Osteocyte (in vitro differentiated cells): ENCODE measurements at regions not wholly inside any gene's neighbourhood (a gene's known extent, or its start where the extent isn't known, plus 50 kb on each side); places are given as distances from the start of the nearest gene placed in this dataset.

Experiments
- DNase-seq: peaks from one replicate; pipeline ENCODE4 v3.0.0; 2021; ENCODE audit warnings: mixed read lengths; ENCODE audit not compliant: unreplicated experiment; ENCODE audit errors: extremely low spot score
- H3K27ac Mint-ChIP-seq: one replicate; pipeline ENCODE4 v1.8.0; 2021; ENCODE audit warnings: mild to moderate bottlenecking, mixed read lengths; ENCODE audit not compliant: unreplicated experiment
- H3K27me3 Mint-ChIP-seq: one replicate; pipeline ENCODE4 v1.8.0; 2021; ENCODE audit warnings: mixed read lengths; ENCODE audit not compliant: unreplicated experiment
- H3K36me3 Mint-ChIP-seq: one replicate; pipeline ENCODE4 v1.8.0; 2021; ENCODE audit warnings: mixed read lengths; ENCODE audit not compliant: unreplicated experiment
- H3K4me1 Mint-ChIP-seq: one replicate; pipeline ENCODE4 v1.8.0; 2021; ENCODE audit warnings: mixed read lengths; ENCODE audit not compliant: unreplicated experiment
- H3K4me3 Mint-ChIP-seq: one replicate; pipeline ENCODE4 v1.8.0; 2021; ENCODE audit warnings: mild to moderate bottlenecking, moderate library complexity, mixed read lengths; ENCODE audit not compliant: unreplicated experiment
- H3K9me3 Mint-ChIP-seq: one replicate; pipeline ENCODE4 v1.8.0; 2021; ENCODE audit warnings: mixed read lengths; ENCODE audit not compliant: unreplicated experiment
- TF ChIP-seq, protein P1 (sequence below): fragments of 200-600 bp; sonication (generic); IDR thresholded peaks from 2 replicates; pipeline ENCODE4 v1.5.0; 2021; ENCODE audit warnings: antibody characterized with exemption, mild to moderate bottlenecking, moderate library complexity

DNA sequence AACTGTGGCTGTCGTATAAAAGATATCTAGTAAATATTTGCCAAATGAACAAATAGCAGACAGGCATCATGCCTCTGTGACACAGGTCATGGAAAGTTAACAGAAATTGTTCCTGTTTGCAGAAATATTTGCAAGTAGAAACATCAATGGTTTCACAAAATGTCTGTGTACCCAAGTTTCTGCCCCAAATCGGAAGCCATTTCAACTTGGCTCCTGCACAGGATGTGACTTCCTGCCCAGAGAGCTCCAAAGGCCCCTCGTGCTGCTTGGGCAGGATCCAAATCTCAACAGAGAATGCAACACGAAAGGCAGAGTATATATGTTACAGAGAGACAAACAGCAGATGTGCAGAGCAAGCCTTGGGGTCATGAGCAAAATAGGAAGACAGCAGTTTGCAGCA is 95.5 kb upstream of the SERP2 start:
- no peak overlapping the region for H3K4me3 Mint-ChIP-seq
- DNase-seq, result no peak
- peaks cover 9% of the 10 kb centered on the region for H3K27me3 Mint-ChIP-seq
- H3K9me3 Mint-ChIP-seq, result no peaks in the 10 kb centered on the region
- H3K27ac Mint-ChIP-seq, result peak overlapping the region; percentile 7
- no peaks in the 10 kb centered on the region for H3K36me3 Mint-ChIP-seq
- H3K4me1 Mint-ChIP-seq, result peaks cover 23% of the 10 kb centered on the region
- TF ChIP-seq, protein P1, sequence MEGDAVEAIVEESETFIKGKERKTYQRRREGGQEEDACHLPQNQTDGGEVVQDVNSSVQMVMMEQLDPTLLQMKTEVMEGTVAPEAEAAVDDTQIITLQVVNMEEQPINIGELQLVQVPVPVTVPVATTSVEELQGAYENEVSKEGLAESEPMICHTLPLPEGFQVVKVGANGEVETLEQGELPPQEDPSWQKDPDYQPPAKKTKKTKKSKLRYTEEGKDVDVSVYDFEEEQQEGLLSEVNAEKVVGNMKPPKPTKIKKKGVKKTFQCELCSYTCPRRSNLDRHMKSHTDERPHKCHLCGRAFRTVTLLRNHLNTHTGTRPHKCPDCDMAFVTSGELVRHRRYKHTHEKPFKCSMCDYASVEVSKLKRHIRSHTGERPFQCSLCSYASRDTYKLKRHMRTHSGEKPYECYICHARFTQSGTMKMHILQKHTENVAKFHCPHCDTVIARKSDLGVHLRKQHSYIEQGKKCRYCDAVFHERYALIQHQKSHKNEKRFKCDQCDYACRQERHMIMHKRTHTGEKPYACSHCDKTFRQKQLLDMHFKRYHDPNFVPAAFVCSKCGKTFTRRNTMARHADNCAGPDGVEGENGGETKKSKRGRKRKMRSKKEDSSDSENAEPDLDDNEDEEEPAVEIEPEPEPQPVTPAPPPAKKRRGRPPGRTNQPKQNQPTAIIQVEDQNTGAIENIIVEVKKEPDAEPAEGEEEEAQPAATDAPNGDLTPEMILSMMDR, result no peak

DNA sequence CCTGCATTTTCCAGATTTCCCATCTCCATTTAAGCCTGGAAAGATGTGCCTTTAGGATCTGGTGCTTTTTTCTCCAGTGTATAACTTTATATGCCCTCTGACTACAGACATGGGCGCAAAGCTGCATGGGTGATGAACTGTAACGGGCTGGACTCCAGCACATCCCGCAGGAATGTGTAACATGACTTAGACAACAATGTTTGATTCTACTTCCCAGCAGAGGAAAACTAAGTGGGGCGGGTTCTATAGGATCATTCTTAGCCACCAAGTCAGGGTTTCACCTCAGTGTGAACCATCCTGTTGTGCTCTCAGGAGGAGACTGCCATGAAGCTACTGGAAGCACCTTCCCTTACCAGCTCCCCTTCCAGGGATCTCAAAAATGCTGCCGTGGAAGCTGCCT is 93.2 kb upstream of the SERP2 start:
- TF ChIP-seq, protein P1, result no peak
- DNase-seq, result no peak
- H3K4me1 Mint-ChIP-seq, result peaks cover 16% of the 10 kb centered on the region
- H3K27me3 Mint-ChIP-seq, result peaks cover 9% of the 10 kb centered on the region
- H3K4me3 Mint-ChIP-seq, result no peak overlapping the region
- no peaks in the 10 kb centered on the region for H3K9me3 Mint-ChIP-seq
- no peak overlapping the region for H3K27ac Mint-ChIP-seq
- H3K36me3 Mint-ChIP-seq, result no peaks in the 10 kb centered on the region

DNA sequence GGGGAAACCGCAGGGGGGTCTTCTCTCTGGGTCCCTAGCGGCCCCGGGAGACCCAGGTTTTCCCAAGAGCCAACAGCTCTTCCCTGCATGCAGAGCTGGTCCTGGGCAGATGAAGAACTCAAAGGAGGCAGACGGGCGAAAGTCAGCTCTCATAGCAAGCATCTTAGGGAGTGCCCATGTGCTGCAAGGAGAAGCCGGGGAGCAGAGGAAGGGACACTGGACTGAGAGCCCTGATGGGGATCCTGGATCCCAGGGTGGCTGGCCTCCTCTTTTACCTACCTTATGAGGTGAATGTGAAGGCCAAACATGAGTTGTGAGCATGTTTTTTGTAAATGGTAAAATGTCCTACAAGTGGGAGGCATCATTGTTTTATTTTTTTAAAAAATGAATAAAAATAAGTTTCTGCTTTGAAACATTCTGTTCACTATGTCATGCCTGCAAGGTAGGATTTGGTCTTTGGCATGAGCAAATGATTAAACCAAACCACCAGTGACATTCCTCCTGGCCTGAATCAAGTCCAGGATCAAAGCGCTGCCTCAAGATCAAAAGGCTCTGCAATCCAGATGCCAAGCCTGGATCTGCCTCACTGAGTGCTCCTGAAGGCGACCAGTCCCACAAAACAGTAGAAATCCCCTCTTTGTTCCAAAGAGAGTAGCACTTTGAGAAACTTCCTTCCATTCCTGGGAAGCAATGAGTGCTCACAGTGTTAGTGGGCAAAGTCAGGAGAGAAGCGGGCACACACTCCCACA is 92.2 kb upstream of the SERP2 start:
- H3K27me3 Mint-ChIP-seq, result peaks cover 11% of the 10 kb centered on the region
- TF ChIP-seq, protein P1, result no peak
- no peaks in the 10 kb centered on the region for H3K9me3 Mint-ChIP-seq
- H3K4me3 Mint-ChIP-seq, result no peak overlapping the region
- DNase-seq, result no peak
- no peaks in the 10 kb centered on the region for H3K36me3 Mint-ChIP-seq
- H3K4me1 Mint-ChIP-seq, result peaks cover 14% of the 10 kb centered on the region
- no peak overlapping the region for H3K27ac Mint-ChIP-seq

DNA sequence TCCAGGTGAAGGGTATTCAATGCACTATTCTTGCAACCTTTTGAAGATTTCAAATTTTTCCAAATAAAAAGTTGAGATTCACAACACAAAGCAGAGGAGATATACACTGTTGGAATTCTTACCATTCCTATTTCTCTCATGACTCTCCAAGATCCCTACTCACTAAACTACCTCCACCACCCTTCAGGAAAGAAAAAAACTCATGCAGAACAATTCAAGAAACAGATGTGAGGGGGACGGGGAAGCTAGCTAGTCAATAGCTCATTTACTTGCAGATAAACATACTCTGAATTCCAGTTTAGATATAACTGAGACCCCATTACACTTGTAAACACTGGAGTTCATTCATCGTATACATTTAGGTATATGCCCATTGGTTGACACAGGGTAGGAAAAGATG is 90.0 kb upstream of the SERP2 start:
- DNase-seq, result no peak
- Mint-ChIP-seq H3K27ac (no peak overlapping the region), H3K36me3 (no peaks in the 10 kb centered on the region), H3K27me3 (peaks cover 29% of the 10 kb centered on the region), H3K4me3 (no peak overlapping the region), H3K4me1 (peaks cover 7% of the 10 kb centered on the region), H3K9me3 (no peaks in the 10 kb centered on the region)
- TF ChIP-seq, protein P1, result no peak

DNA sequence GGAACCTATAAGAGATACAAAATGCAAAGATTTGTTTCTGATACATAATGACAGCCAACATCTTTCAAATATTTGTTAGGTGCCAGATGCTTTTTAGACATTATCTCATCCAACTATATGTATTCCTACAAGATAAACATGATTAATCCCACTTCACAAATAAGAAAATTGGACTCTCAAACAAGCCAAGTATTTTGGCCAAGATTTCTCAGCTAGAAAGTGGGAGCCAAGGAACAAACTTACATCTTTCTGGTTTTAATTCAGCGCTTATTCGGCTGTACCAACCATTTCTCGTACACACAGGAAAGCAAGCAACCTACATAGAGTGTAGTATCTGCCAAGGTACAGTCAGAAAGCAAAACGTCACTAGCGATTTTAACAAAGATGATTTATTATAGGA is 85.7 kb upstream of the SERP2 start:
- H3K27me3 Mint-ChIP-seq, result peaks cover 31% of the 10 kb centered on the region
- DNase-seq, result no peak
- H3K36me3 Mint-ChIP-seq, result no peaks in the 10 kb centered on the region
- no peak overlapping the region for H3K4me3 Mint-ChIP-seq
- peaks cover 2% of the 10 kb centered on the region for H3K4me1 Mint-ChIP-seq
- H3K27ac Mint-ChIP-seq, result no peak overlapping the region
- H3K9me3 Mint-ChIP-seq, result no peaks in the 10 kb centered on the region
- TF ChIP-seq, protein P1, result no peak
